ENCODE measurements at regions not wholly inside any gene's neighbourhood (a gene's known extent, or its start where the extent isn't known, plus 50 kb on each side); places are given as distances from the start of the nearest gene placed in this dataset.
"Not testable (repeated sequence)": the region's sequence is repeated elsewhere in the genome, so short reads cannot be mapped to it uniquely, and the experiment has no call there.

- DNase-seq (ENCODE audit: insufficient read length) (no peak), FAIRE-seq (no peak)
- no peak for TF ChIP-seq TAF1 (IDR thresholded peaks at IDR 0.05; ENCODE audit: borderline replicate concordance, low read depth, low read length)
- TF ChIP-seq POLR2AphosphoS5 (IDR thresholded peaks at IDR 0.05; ENCODE audit: low read depth, low read length): no peak
These were observed 88.6 kb downstream of the ZBTB18 start for GRCh38 chr1:244139655-244140054.

GRCh38 chr1:244140420-244140819 is 89.3 kb downstream of the ZBTB18 start:
- DNase-seq (ENCODE audit: insufficient read length) (no peak), FAIRE-seq (no peak)
- TF ChIP-seq POLR2AphosphoS5 (IDR thresholded peaks at IDR 0.05; ENCODE audit: low read depth, low read length): no peak
- TF ChIP-seq TAF1 (IDR thresholded peaks at IDR 0.05; ENCODE audit: borderline replicate concordance, low read depth, low read length): no peak
- no peak for TF ChIP-seq POLR2A (IDR thresholded peaks at IDR 0.05; ENCODE audit: low read depth, low read length)

GRCh38 chr1:244144053-244144452 is 93.0 kb downstream of the ZBTB18 start:
- no peak for FAIRE-seq
- TF ChIP-seq POLR2AphosphoS5 (IDR thresholded peaks at IDR 0.05; ENCODE audit: low read depth, low read length): no peak
- no peak for TF ChIP-seq TAF1 (IDR thresholded peaks at IDR 0.05; ENCODE audit: borderline replicate concordance, low read depth, low read length)
- TF ChIP-seq POLR2A (IDR thresholded peaks at IDR 0.05; ENCODE audit: low read depth, low read length): no peak
- DNase-seq (ENCODE audit: insufficient read length): no peak

- DNase-seq (ENCODE audit: insufficient read length) (no peak), FAIRE-seq (no peak)
- TF ChIP-seq POLR2AphosphoS5 (IDR thresholded peaks at IDR 0.05; ENCODE audit: low read depth, low read length): no peak
These were observed 99.0 kb downstream of the ZBTB18 start for GRCh38 chr1:244150071-244150470.

GRCh38 chr1:244150665-244151064 is 99.6 kb downstream of the ZBTB18 start:
- DNase-seq (ENCODE audit: insufficient read length): no peak
- no peak for FAIRE-seq
- TF ChIP-seq POLR2A (IDR thresholded peaks at IDR 0.05; ENCODE audit: low read depth, low read length) (no peak), POLR2AphosphoS5 (IDR thresholded peaks at IDR 0.05; ENCODE audit: low read depth, low read length) (no peak), TAF1 (IDR thresholded peaks at IDR 0.05; ENCODE audit: borderline replicate concordance, low read depth, low read length) (no peak)

GRCh38 chr1:244151537-244151936 is 100.5 kb downstream of the ZBTB18 start:
- no peak for DNase-seq (ENCODE audit: insufficient read length)
- TF ChIP-seq TAF1 (IDR thresholded peaks at IDR 0.05; ENCODE audit: borderline replicate concordance, low read depth, low read length) (no peak), POLR2A (IDR thresholded peaks at IDR 0.05; ENCODE audit: low read depth, low read length) (no peak), POLR2AphosphoS5 (IDR thresholded peaks at IDR 0.05; ENCODE audit: low read depth, low read length) (no peak)
- FAIRE-seq: no peak

GRCh38 chr1:244154508-244154871 is 103.4 kb downstream of the ZBTB18 start:
- TF ChIP-seq POLR2AphosphoS5 (IDR thresholded peaks at IDR 0.05; ENCODE audit: low read depth, low read length) (no peak), TAF1 (IDR thresholded peaks at IDR 0.05; ENCODE audit: borderline replicate concordance, low read depth, low read length) (no peak), POLR2A (IDR thresholded peaks at IDR 0.05; ENCODE audit: low read depth, low read length) (no peak)
- FAIRE-seq (no peak), DNase-seq (ENCODE audit: insufficient read length) (no peak)

- DNase-seq (ENCODE audit: insufficient read length): no peak
- TF ChIP-seq POLR2AphosphoS5 (IDR thresholded peaks at IDR 0.05; ENCODE audit: low read depth, low read length): no peak
- no peak for TF ChIP-seq POLR2A (IDR thresholded peaks at IDR 0.05; ENCODE audit: low read depth, low read length)
- TF ChIP-seq TAF1 (IDR thresholded peaks at IDR 0.05; ENCODE audit: borderline replicate concordance, low read depth, low read length): no peak
- no peak for FAIRE-seq
These were observed 103.9 kb downstream of the ZBTB18 start for GRCh38 chr1:244154872-244155531.

GRCh38 chr1:244155661-244156060 is 104.6 kb downstream of the ZBTB18 start:
- no peak for TF ChIP-seq TAF1 (IDR thresholded peaks at IDR 0.05; ENCODE audit: borderline replicate concordance, low read depth, low read length)
- TF ChIP-seq POLR2AphosphoS5 (IDR thresholded peaks at IDR 0.05; ENCODE audit: low read depth, low read length): no peak
- TF ChIP-seq POLR2A (IDR thresholded peaks at IDR 0.05; ENCODE audit: low read depth, low read length): no peak
- FAIRE-seq (no peak), DNase-seq (ENCODE audit: insufficient read length) (no peak)

- FAIRE-seq: not testable (repeated sequence)
These were observed 105.5 kb downstream of the ZBTB18 start for GRCh38 chr1:244156617-244157016.

GRCh38 chr1:244157731-244158438 is 106.8 kb downstream of the ZBTB18 start:
- TF ChIP-seq TAF1 (IDR thresholded peaks at IDR 0.05; ENCODE audit: borderline replicate concordance, low read depth, low read length): no peak
- no peak for TF ChIP-seq POLR2AphosphoS5 (IDR thresholded peaks at IDR 0.05; ENCODE audit: low read depth, low read length)
- no peak for TF ChIP-seq POLR2A (IDR thresholded peaks at IDR 0.05; ENCODE audit: low read depth, low read length)
- no peak for DNase-seq (ENCODE audit: insufficient read length)
- FAIRE-seq: no peak

More at GRCh38 chr1:244156617-244157016, 105.5 kb downstream of the ZBTB18 start:
- not testable (repeated sequence) for DNase-seq (ENCODE audit: insufficient read length)

- DNase-seq (ENCODE audit: insufficient read length): no peak
- TF ChIP-seq TAF1 (IDR thresholded peaks at IDR 0.05; ENCODE audit: borderline replicate concordance, low read depth, low read length) (no peak), POLR2AphosphoS5 (IDR thresholded peaks at IDR 0.05; ENCODE audit: low read depth, low read length) (no peak), POLR2A (IDR thresholded peaks at IDR 0.05; ENCODE audit: low read depth, low read length) (no peak)
- no peak for FAIRE-seq
These were observed 108.6 kb downstream of the ZBTB18 start for GRCh38 chr1:244159646-244160045.
